IPS-18a (cell line): ENCODE measurements at regions not wholly inside any gene's neighbourhood (a gene's known extent, or its start where the extent isn't known, plus 50 kb on each side); places are given as distances from the start of the nearest gene placed in this dataset.
"Not testable (repeated sequence)": the region's sequence is repeated elsewhere in the genome, so short reads cannot be mapped to it uniquely, and the experiment has no call there.

ENCODE experiments used
- H3K27ac ChIP-seq: one replicate; pipeline ENCODE4 v1.5.1; 2013; ENCODE audit warnings: low read length
- H3K27me3 ChIP-seq: one replicate; pipeline ENCODE4 v1.6.1; 2013; ENCODE audit warnings: mild to moderate bottlenecking, low read length; ENCODE audit not compliant: control insufficient read depth, insufficient read depth
- H3K36me3 ChIP-seq: one replicate; pipeline ENCODE4 v1.6.1; 2013; ENCODE audit warnings: low read depth, low read length; ENCODE audit not compliant: control insufficient read depth
- H3K4me1 ChIP-seq: one replicate; pipeline ENCODE4 v1.6.1; 2013; ENCODE audit warnings: low read depth, low read length; ENCODE audit not compliant: control insufficient read depth
- H3K4me3 ChIP-seq: one replicate; pipeline ENCODE4 v1.5.1; 2013; ENCODE audit warnings: low read length
- H3K9ac ChIP-seq: one replicate; pipeline ENCODE4 v1.6.1; 2013; ENCODE audit warnings: mild to moderate bottlenecking, low read length, moderate library complexity
- H3K9me3 ChIP-seq: one replicate; pipeline ENCODE4 v1.6.1; 2013; ENCODE audit warnings: low read depth, low read length; ENCODE audit not compliant: control insufficient read depth

GRCh38 chr13:90329641-90330040, 1017.8 kb upstream of the MIR17HG start:
- H3K27ac ChIP-seq, result no peak overlapping the region

GRCh38 chr13:90331974-90332373, 1015.5 kb upstream of the MIR17HG start:
- H3K9ac ChIP-seq, result no peak overlapping the region
- H3K4me3 ChIP-seq, result no peak overlapping the region
- no peaks in the 10 kb centered on the region for H3K9me3 ChIP-seq
- H3K27me3 ChIP-seq, result no peaks in the 10 kb centered on the region
- H3K27ac ChIP-seq, result no peak overlapping the region
- H3K36me3 ChIP-seq, result no peaks in the 10 kb centered on the region
- no peaks in the 10 kb centered on the region for H3K4me1 ChIP-seq

More at GRCh38 chr13:90329641-90330040, 1017.8 kb upstream of the MIR17HG start:
- Histone ChIP-seq H3K9me3 (no peaks in the 10 kb centered on the region), H3K27me3 (no peaks in the 10 kb centered on the region), H3K9ac (no peak overlapping the region), H3K4me3 (no peak overlapping the region), H3K36me3 (no peaks in the 10 kb centered on the region), H3K4me1 (no peaks in the 10 kb centered on the region)

- H3K4me1 ChIP-seq, result no peaks in the 10 kb centered on the region
- H3K9ac ChIP-seq, result no peak overlapping the region
- H3K4me3 ChIP-seq, result no peak overlapping the region
- no peak overlapping the region for H3K27ac ChIP-seq
- no peaks in the 10 kb centered on the region for H3K36me3 ChIP-seq
- no peaks in the 10 kb centered on the region for H3K27me3 ChIP-seq
- no peaks in the 10 kb centered on the region for H3K9me3 ChIP-seq
Measured at GRCh38 chr13:90336507-90336906, 1011.0 kb upstream of the MIR17HG start.

GRCh38 chr13:90341348-90341747, 1006.1 kb upstream of the MIR17HG start:
- H3K4me3 ChIP-seq, H3K36me3 ChIP-seq, H3K4me1 ChIP-seq, H3K27me3 ChIP-seq, H3K9me3 ChIP-seq, H3K27ac ChIP-seq, H3K9ac ChIP-seq: not testable (repeated sequence)

- H3K27ac ChIP-seq, H3K9ac ChIP-seq, H3K27me3 ChIP-seq, H3K4me1 ChIP-seq, H3K36me3 ChIP-seq, H3K4me3 ChIP-seq, H3K9me3 ChIP-seq: not testable (repeated sequence)
Measured at GRCh38 chr13:90348477-90349136, 998.9 kb upstream of the MIR17HG start.

- no peaks in the 10 kb centered on the region for H3K36me3 ChIP-seq
- H3K4me3 ChIP-seq, result no peak overlapping the region
- no peak overlapping the region for H3K9ac ChIP-seq
- H3K4me1 ChIP-seq, result no peaks in the 10 kb centered on the region
- no peak overlapping the region for H3K27ac ChIP-seq
- no peaks in the 10 kb centered on the region for H3K9me3 ChIP-seq
- H3K27me3 ChIP-seq, result no peaks in the 10 kb centered on the region
Measured at GRCh38 chr13:90352763-90353162, 994.7 kb upstream of the MIR17HG start.

- H3K4me3 ChIP-seq, result no peak overlapping the region
- H3K27me3 ChIP-seq, result no peaks in the 10 kb centered on the region
- H3K36me3 ChIP-seq, result no peaks in the 10 kb centered on the region
- no peak overlapping the region for H3K9ac ChIP-seq
- no peaks in the 10 kb centered on the region for H3K9me3 ChIP-seq
- no peaks in the 10 kb centered on the region for H3K4me1 ChIP-seq
- no peak overlapping the region for H3K27ac ChIP-seq
Measured at GRCh38 chr13:90355162-90355751, 992.2 kb upstream of the MIR17HG start.

- no peak overlapping the region for H3K27ac ChIP-seq
- no peaks in the 10 kb centered on the region for H3K27me3 ChIP-seq
- no peaks in the 10 kb centered on the region for H3K36me3 ChIP-seq
- H3K9me3 ChIP-seq, result no peaks in the 10 kb centered on the region
- no peaks in the 10 kb centered on the region for H3K4me1 ChIP-seq
- no peak overlapping the region for H3K9ac ChIP-seq
- no peak overlapping the region for H3K4me3 ChIP-seq
Measured at GRCh38 chr13:90360785-90361184, 986.7 kb upstream of the MIR17HG start.

- Histone ChIP-seq H3K4me3 (no peak overlapping the region), H3K4me1 (no peaks in the 10 kb centered on the region), H3K27me3 (no peaks in the 10 kb centered on the region), H3K9me3 (no peaks in the 10 kb centered on the region), H3K36me3 (no peaks in the 10 kb centered on the region), H3K27ac (no peak overlapping the region), H3K9ac (no peak overlapping the region)
Measured at GRCh38 chr13:90362707-90363106, 984.8 kb upstream of the MIR17HG start.

GRCh38 chr13:90365130-90365529, 982.4 kb upstream of the MIR17HG start:
- Histone ChIP-seq H3K27me3 (no peaks in the 10 kb centered on the region), H3K4me3 (no peak overlapping the region), H3K27ac (no peak overlapping the region), H3K9ac (no peak overlapping the region), H3K36me3 (no peaks in the 10 kb centered on the region), H3K9me3 (no peaks in the 10 kb centered on the region), H3K4me1 (no peaks in the 10 kb centered on the region)

- H3K4me1 ChIP-seq, result no peaks in the 10 kb centered on the region
- no peak overlapping the region for H3K27ac ChIP-seq
- no peak overlapping the region for H3K9ac ChIP-seq
- no peaks in the 10 kb centered on the region for H3K9me3 ChIP-seq
- no peaks in the 10 kb centered on the region for H3K27me3 ChIP-seq
- no peak overlapping the region for H3K4me3 ChIP-seq
- no peaks in the 10 kb centered on the region for H3K36me3 ChIP-seq
Measured at GRCh38 chr13:90374168-90374567, 973.3 kb upstream of the MIR17HG start.

- H3K9ac ChIP-seq, result no peak overlapping the region
- no peaks in the 10 kb centered on the region for H3K27me3 ChIP-seq
- H3K4me1 ChIP-seq, result no peaks in the 10 kb centered on the region
- H3K27ac ChIP-seq, result no peak overlapping the region
- no peak overlapping the region for H3K4me3 ChIP-seq
- no peaks in the 10 kb centered on the region for H3K36me3 ChIP-seq
- no peaks in the 10 kb centered on the region for H3K9me3 ChIP-seq
Measured at GRCh38 chr13:90375851-90376250, 971.6 kb upstream of the MIR17HG start.
